ENCODE measurements at regions not wholly inside any gene's neighbourhood (a gene's known extent, or its start where the extent isn't known, plus 50 kb on each side); places are given as distances from the start of the nearest gene placed in this dataset.
"Not testable (repeated sequence)": the region's sequence is repeated elsewhere in the genome, so short reads cannot be mapped to it uniquely, and the experiment has no call there.

GRCh38 chr4:67380702-67381405, 164.4 kb downstream of the CENPC start:
- TF ChIP-seq CTCF, POLR2A (IDR thresholded peaks at IDR 0.05): not testable (repeated sequence)
